Neural progenitor cell (in vitro differentiated cells): ENCODE measurements at regions not wholly inside any gene's neighbourhood (a gene's known extent, or its start where the extent isn't known, plus 50 kb on each side); places are given as distances from the start of the nearest gene placed in this dataset.
"Not testable (repeated sequence)": the region's sequence is repeated elsewhere in the genome, so short reads cannot be mapped to it uniquely, and the experiment has no call there.

ENCODE experiments used
- DNase-seq: peaks from one replicate; pipeline ENCODE4 v3.0.0-alpha.2; 2016; ENCODE audit warnings: low spot score
- H2AFZ ChIP-seq: fragments of 200-600 bp; sonication (generic); replicated peaks from 2 replicates; pipeline ENCODE4 v1.6.1; 2016; ENCODE audit warnings: antibody characterized with exemption
- H3F3A ChIP-seq: fragments of 200-600 bp; sonication (generic); 2 replicates; pipeline ENCODE4 v1.6.1; 2016; ENCODE audit warnings: antibody characterized with exemption, low read depth
- H3K27ac ChIP-seq: fragments of 200-600 bp; sonication (generic); 2 replicates; pipeline ENCODE4 v1.5.1; 2016; ENCODE audit warnings: mild to moderate bottlenecking
- H3K27me3 ChIP-seq: fragments of 200-600 bp; sonication (generic); 2 replicates; pipeline ENCODE4 v1.6.1; 2016; ENCODE audit warnings: mild to moderate bottlenecking, moderate library complexity
- H3K36me3 ChIP-seq: fragments of 200-600 bp; sonication (generic); 2 replicates; pipeline ENCODE4 v1.5.1; 2016
- H3K4me1 ChIP-seq: fragments of 200-600 bp; sonication (generic); 2 replicates; pipeline ENCODE4 v1.6.1; 2016; ENCODE audit warnings: mixed run types
- H3K4me2 ChIP-seq: fragments of 200-600 bp; sonication (generic); 2 replicates; pipeline ENCODE4 v1.6.1; 2016
- H3K4me3 ChIP-seq: fragments of 200-600 bp; sonication (generic); 2 replicates; pipeline ENCODE4 v1.5.1; 2016
- H3K79me2 ChIP-seq: fragments of 200-600 bp; sonication (generic); 2 replicates; pipeline ENCODE4 v1.6.1; 2016; ENCODE audit warnings: low read depth
- H3K9ac ChIP-seq: fragments of 200-600 bp; sonication (generic); 2 replicates; pipeline ENCODE4 v1.6.1; 2016
- H3K9me3 ChIP-seq: fragments of 200-600 bp; sonication (generic); 2 replicates; pipeline ENCODE4 v1.5.1; 2016; ENCODE audit warnings: low read depth
- H4K20me1 ChIP-seq: fragments of 200-600 bp; sonication (generic); 2 replicates; pipeline ENCODE4 v1.6.1; 2016; ENCODE audit warnings: low read depth
- H3K27ac Mint-ChIP-seq: 3 replicates; pipeline ENCODE4 v1.8.0; 2021; ENCODE audit warnings: mixed read lengths
- H3K27me3 Mint-ChIP-seq: 2 replicates; pipeline ENCODE4 v1.8.0; 2022; ENCODE audit warnings: low read depth, mild to moderate bottlenecking, inconsistent platforms, moderate library complexity, mixed read lengths; ENCODE audit not compliant: insufficient read depth
- H3K36me3 Mint-ChIP-seq: 3 replicates; pipeline ENCODE4 v1.8.0; 2021; ENCODE audit warnings: mixed read lengths
- H3K4me1 Mint-ChIP-seq: 3 replicates; pipeline ENCODE4 v1.8.0; 2021; ENCODE audit warnings: mixed read lengths
- H3K4me3 Mint-ChIP-seq: 3 replicates; pipeline ENCODE4 v1.8.0; 2021; ENCODE audit warnings: mild to moderate bottlenecking, moderate library complexity, mixed read lengths
- H3K9me3 Mint-ChIP-seq: 3 replicates; pipeline ENCODE4 v1.8.0; 2020; ENCODE audit warnings: mixed read lengths
- CTCF ChIP-seq: fragments of 200-600 bp; sonication (generic); IDR thresholded peaks from 2 replicates; pipeline ENCODE4 v1.5.1; 2017; ENCODE audit warnings: antibody characterized with exemption, mild to moderate bottlenecking
- EZH2 ChIP-seq: fragments of 200-600 bp; sonication (generic); IDR thresholded peaks from 2 replicates; pipeline ENCODE4 v1.6.1; 2017; ENCODE audit warnings: antibody characterized with exemption, mild to moderate bottlenecking, moderate library complexity
- EZH2phosphoT487 ChIP-seq: fragments of 200-600 bp; sonication (generic); IDR thresholded peaks from 2 replicates; pipeline ENCODE4 v1.6.1; 2017; ENCODE audit warnings: antibody characterized with exemption

GRCh38 chr2:125796784-125797183, 859.2 kb upstream of the GYPC start:
- Histone ChIP-seq H3F3A (no peaks in the 10 kb centered on the region), H3K27ac (no peak overlapping the region), H3K9me3 (peaks cover 8% of the 10 kb centered on the region), H2AFZ (no peak overlapping the region), H3K4me1 (peaks cover 6% of the 10 kb centered on the region), H3K36me3 (no peaks in the 10 kb centered on the region), H3K79me2 (no peaks in the 10 kb centered on the region), H4K20me1 (no peaks in the 10 kb centered on the region), H3K4me2 (no peak overlapping the region), H3K27me3 (no peaks in the 10 kb centered on the region), H3K4me3 (no peak overlapping the region), H3K9ac (no peak overlapping the region)
- H3K27ac Mint-ChIP-seq: no peak overlapping the region
- no peaks in the 10 kb centered on the region for H3K4me1 Mint-ChIP-seq
- H3K27me3 Mint-ChIP-seq: no peaks in the 10 kb centered on the region
- no peak for DNase-seq
- no peak for TF ChIP-seq EZH2
- no peak for TF ChIP-seq EZH2phosphoT487
- H3K4me3 Mint-ChIP-seq: no peak overlapping the region
- peaks cover 16% of the 10 kb centered on the region for H3K9me3 Mint-ChIP-seq
- H3K36me3 Mint-ChIP-seq: no peaks in the 10 kb centered on the region

GRCh38 chr2:125797192-125797591, 858.8 kb upstream of the GYPC start:
- no peak for TF ChIP-seq EZH2
- TF ChIP-seq CTCF: no peak
- TF ChIP-seq EZH2phosphoT487: no peak
- Histone ChIP-seq H3K9ac (no peak overlapping the region), H2AFZ (no peak overlapping the region), H4K20me1 (no peaks in the 10 kb centered on the region), H3K9me3 (peaks cover 8% of the 10 kb centered on the region), H3K27ac (no peak overlapping the region), H3K4me2 (no peak overlapping the region), H3K36me3 (no peaks in the 10 kb centered on the region), H3K4me1 (peaks cover 6% of the 10 kb centered on the region), H3K79me2 (no peaks in the 10 kb centered on the region), H3F3A (no peaks in the 10 kb centered on the region), H3K27me3 (no peaks in the 10 kb centered on the region), H3K4me3 (no peak overlapping the region)
- no peak overlapping the region for H3K4me3 Mint-ChIP-seq
- H3K36me3 Mint-ChIP-seq: no peaks in the 10 kb centered on the region
- H3K27me3 Mint-ChIP-seq: no peaks in the 10 kb centered on the region
- peaks cover 16% of the 10 kb centered on the region for H3K9me3 Mint-ChIP-seq
- H3K27ac Mint-ChIP-seq: no peak overlapping the region
- H3K4me1 Mint-ChIP-seq: no peaks in the 10 kb centered on the region
- DNase-seq: no peak

- Histone ChIP-seq H3K27ac (no peak overlapping the region), H3K4me2 (no peak overlapping the region), H3K27me3 (no peaks in the 10 kb centered on the region), H2AFZ (no peak overlapping the region), H4K20me1 (no peaks in the 10 kb centered on the region), H3K4me1 (no peaks in the 10 kb centered on the region), H3K79me2 (no peaks in the 10 kb centered on the region), H3K9ac (no peak overlapping the region), H3K36me3 (no peaks in the 10 kb centered on the region), H3K4me3 (no peak overlapping the region), H3F3A (no peaks in the 10 kb centered on the region), H3K9me3 (no peaks in the 10 kb centered on the region)
- TF ChIP-seq EZH2: no peak
- TF ChIP-seq EZH2phosphoT487: no peak
- TF ChIP-seq CTCF: no peak
- no peak overlapping the region for H3K4me3 Mint-ChIP-seq
- H3K27ac Mint-ChIP-seq: no peak overlapping the region
- DNase-seq: no peak
- H3K9me3 Mint-ChIP-seq: peaks cover 12% of the 10 kb centered on the region
- H3K36me3 Mint-ChIP-seq: no peaks in the 10 kb centered on the region
- no peaks in the 10 kb centered on the region for H3K4me1 Mint-ChIP-seq
- peaks cover 2% of the 10 kb centered on the region for H3K27me3 Mint-ChIP-seq
These were observed 833.2 kb upstream of the GYPC start for GRCh38 chr2:125822746-125823145.

- not testable (repeated sequence) for H3K27me3 ChIP-seq, H3K4me1 ChIP-seq, H3F3A ChIP-seq, H3K36me3 ChIP-seq, H3K27ac Mint-ChIP-seq, DNase-seq, H3K27me3 Mint-ChIP-seq, H3K27ac ChIP-seq, H3K4me3 Mint-ChIP-seq, H4K20me1 ChIP-seq, H3K9me3 ChIP-seq, H3K36me3 Mint-ChIP-seq, H3K9ac ChIP-seq, H3K4me3 ChIP-seq, H3K4me2 ChIP-seq, H3K79me2 ChIP-seq, H3K4me1 Mint-ChIP-seq, H2AFZ ChIP-seq
- peaks cover 21% of the 10 kb centered on the region for H3K9me3 Mint-ChIP-seq
These were observed 830.2 kb upstream of the GYPC start for GRCh38 chr2:125825781-125826180.
